PC-9 (cell line): ENCODE measurements at regions not wholly inside any gene's neighbourhood (a gene's known extent, or its start where the extent isn't known, plus 50 kb on each side); places are given as distances from the start of the nearest gene placed in this dataset.

Source experiments
- EZH2 ChIP-seq: fragments of 200-600 bp; sonication (generic); IDR thresholded peaks from 2 replicates; pipeline ENCODE4 v1.8.0; 2017; ENCODE audit warnings: antibody characterized with exemption, low read depth
- TF ChIP-seq, protein P1 (sequence below): fragments of 200-600 bp; sonication (generic); conservative IDR thresholded peaks from 2 replicates; pipeline ENCODE4 v1.6.1; 2017; ENCODE audit warnings: mixed run types, antibody characterized with exemption, mild to moderate bottlenecking, moderate library complexity

GRCh38 chr13:40370661-40371060, 295.8 kb downstream of the FOXO1 start:
- TF ChIP-seq, protein P1, sequence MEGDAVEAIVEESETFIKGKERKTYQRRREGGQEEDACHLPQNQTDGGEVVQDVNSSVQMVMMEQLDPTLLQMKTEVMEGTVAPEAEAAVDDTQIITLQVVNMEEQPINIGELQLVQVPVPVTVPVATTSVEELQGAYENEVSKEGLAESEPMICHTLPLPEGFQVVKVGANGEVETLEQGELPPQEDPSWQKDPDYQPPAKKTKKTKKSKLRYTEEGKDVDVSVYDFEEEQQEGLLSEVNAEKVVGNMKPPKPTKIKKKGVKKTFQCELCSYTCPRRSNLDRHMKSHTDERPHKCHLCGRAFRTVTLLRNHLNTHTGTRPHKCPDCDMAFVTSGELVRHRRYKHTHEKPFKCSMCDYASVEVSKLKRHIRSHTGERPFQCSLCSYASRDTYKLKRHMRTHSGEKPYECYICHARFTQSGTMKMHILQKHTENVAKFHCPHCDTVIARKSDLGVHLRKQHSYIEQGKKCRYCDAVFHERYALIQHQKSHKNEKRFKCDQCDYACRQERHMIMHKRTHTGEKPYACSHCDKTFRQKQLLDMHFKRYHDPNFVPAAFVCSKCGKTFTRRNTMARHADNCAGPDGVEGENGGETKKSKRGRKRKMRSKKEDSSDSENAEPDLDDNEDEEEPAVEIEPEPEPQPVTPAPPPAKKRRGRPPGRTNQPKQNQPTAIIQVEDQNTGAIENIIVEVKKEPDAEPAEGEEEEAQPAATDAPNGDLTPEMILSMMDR: no peak
- TF ChIP-seq EZH2: no peak
